Smooth muscle cell (in vitro differentiated cells): ENCODE measurements at regions not wholly inside any gene's neighbourhood (a gene's known extent, or its start where the extent isn't known, plus 50 kb on each side); places are given as distances from the start of the nearest gene placed in this dataset.
"Not testable (repeated sequence)": the region's sequence is repeated elsewhere in the genome, so short reads cannot be mapped to it uniquely, and the experiment has no call there.

Source experiments
- DNase-seq: peaks from one replicate; lab custom pipeline; 2025; ENCODE audit not compliant: unreplicated experiment; lab: John Stamatoyannopoulos, UW
- H2AFZ ChIP-seq: fragments of 200-600 bp; sonication (generic); 2 replicates; pipeline ENCODE4 v1.6.0; 2016; ENCODE audit warnings: antibody characterized with exemption, low read depth, mild to moderate bottlenecking
- H3F3A ChIP-seq: fragments of 200-600 bp; sonication (generic); 2 replicates; pipeline ENCODE4 v1.6.0; 2017; ENCODE audit warnings: antibody characterized with exemption, low read depth
- H3K27ac ChIP-seq: fragments of 200-600 bp; sonication (generic); 2 replicates; pipeline ENCODE4 v1.5.1; 2016; ENCODE audit warnings: low read depth, mild to moderate bottlenecking
- H3K27me3 ChIP-seq: fragments of 200-600 bp; sonication (generic); 2 replicates; pipeline ENCODE4 v1.6.1; 2016; ENCODE audit warnings: low read depth, mild to moderate bottlenecking
- H3K36me3 ChIP-seq: fragments of 200-600 bp; sonication (generic); 2 replicates; pipeline ENCODE4 v1.5.1; 2016; ENCODE audit warnings: low read depth
- H3K4me1 ChIP-seq: fragments of 200-600 bp; sonication (generic); 2 replicates; pipeline ENCODE4 v1.5.1; 2016; ENCODE audit warnings: low read depth
- H3K4me2 ChIP-seq: fragments of 200-600 bp; sonication (generic); 2 replicates; pipeline ENCODE4 v1.6.0; 2016; ENCODE audit warnings: mild to moderate bottlenecking
- H3K4me3 ChIP-seq: fragments of 200-600 bp; sonication (generic); 2 replicates; pipeline ENCODE4 v1.5.1; 2016; ENCODE audit warnings: mild to moderate bottlenecking
- H3K79me2 ChIP-seq: fragments of 200-600 bp; sonication (generic); 2 replicates; pipeline ENCODE4 v1.6.0; 2016; ENCODE audit warnings: low read depth, mild to moderate bottlenecking
- H3K9ac ChIP-seq: fragments of 200-600 bp; sonication (generic); 2 replicates; pipeline ENCODE4 v1.6.0; 2016; ENCODE audit warnings: low read depth
- H3K9me3 ChIP-seq: fragments of 200-600 bp; sonication (generic); replicated peaks from 2 replicates; pipeline ENCODE4 v1.5.1; 2016; ENCODE audit warnings: low read depth
- H4K20me1 ChIP-seq: fragments of 200-600 bp; sonication (generic); 2 replicates; pipeline ENCODE4 v1.6.0; 2016; ENCODE audit warnings: low read depth
- WGBS: methylation state at CpG from one replicate; pipeline ENCODE4 v1.1.7; 2016; ENCODE audit warnings: low lambda C conversion rate; 5-methylcytosine and 5-hydroxymethylcytosine counted together
- TF ChIP-seq, protein P1 (sequence below): fragments of 200-600 bp; sonication (generic); IDR thresholded peaks from 2 replicates; pipeline ENCODE4 v1.5.1; 2017; ENCODE audit warnings: borderline replicate concordance, mild to moderate bottlenecking, antibody characterized with exemption; ENCODE audit not compliant: insufficient read depth, poor library complexity, severe bottlenecking

DNA sequence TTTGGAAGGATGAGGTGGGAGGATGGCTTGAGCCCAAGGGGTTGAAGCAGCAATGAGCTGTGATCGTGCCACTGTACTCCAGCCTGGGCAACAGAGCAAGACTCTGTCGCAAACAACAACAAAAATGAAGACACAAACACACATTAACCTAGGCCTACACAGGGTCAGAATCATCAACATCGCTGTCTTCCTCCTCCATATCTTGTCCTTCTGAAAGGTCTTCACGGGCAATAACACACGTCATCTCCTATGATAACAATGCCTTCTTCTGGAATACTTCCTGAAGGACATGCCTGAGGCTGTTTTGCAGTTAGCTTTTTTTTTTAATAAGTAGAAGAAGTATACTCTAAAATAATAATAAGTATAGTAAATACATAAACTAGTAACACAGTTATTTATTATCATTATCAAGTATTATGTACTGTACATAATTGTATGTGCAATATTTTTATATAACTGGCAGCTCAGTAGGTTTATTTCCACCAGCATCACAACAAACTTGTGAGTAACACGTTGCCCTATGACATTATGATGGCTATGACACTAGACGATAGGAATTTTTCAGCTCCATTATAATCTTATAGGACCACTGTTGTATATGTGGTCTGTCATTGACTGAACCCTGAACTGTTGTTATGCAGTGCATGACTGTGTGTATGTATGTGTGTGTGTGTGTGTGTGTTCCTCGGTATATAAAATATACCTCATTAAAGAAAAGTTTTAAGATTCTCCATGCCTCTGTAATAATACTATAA is 69.2 kb upstream of the MAML3 start:
- DNase-seq: no peak
- no peak overlapping the region for H2AFZ ChIP-seq
- 84% methylated on average over 8 of the region's 8 CpGs for WGBS
- no peaks in the 10 kb centered on the region for H3K79me2 ChIP-seq
- H4K20me1 ChIP-seq: no peaks in the 10 kb centered on the region
- H3K4me2 ChIP-seq: no peak overlapping the region
- TF ChIP-seq, protein P1, sequence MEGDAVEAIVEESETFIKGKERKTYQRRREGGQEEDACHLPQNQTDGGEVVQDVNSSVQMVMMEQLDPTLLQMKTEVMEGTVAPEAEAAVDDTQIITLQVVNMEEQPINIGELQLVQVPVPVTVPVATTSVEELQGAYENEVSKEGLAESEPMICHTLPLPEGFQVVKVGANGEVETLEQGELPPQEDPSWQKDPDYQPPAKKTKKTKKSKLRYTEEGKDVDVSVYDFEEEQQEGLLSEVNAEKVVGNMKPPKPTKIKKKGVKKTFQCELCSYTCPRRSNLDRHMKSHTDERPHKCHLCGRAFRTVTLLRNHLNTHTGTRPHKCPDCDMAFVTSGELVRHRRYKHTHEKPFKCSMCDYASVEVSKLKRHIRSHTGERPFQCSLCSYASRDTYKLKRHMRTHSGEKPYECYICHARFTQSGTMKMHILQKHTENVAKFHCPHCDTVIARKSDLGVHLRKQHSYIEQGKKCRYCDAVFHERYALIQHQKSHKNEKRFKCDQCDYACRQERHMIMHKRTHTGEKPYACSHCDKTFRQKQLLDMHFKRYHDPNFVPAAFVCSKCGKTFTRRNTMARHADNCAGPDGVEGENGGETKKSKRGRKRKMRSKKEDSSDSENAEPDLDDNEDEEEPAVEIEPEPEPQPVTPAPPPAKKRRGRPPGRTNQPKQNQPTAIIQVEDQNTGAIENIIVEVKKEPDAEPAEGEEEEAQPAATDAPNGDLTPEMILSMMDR: no peak
- H3F3A ChIP-seq: no peaks in the 10 kb centered on the region
- no peak overlapping the region for H3K27ac ChIP-seq
- no peaks in the 10 kb centered on the region for H3K27me3 ChIP-seq
- peaks cover 15% of the 10 kb centered on the region for H3K4me1 ChIP-seq
- H3K4me3 ChIP-seq: no peak overlapping the region
- H3K9me3 ChIP-seq: no peaks in the 10 kb centered on the region
- no peak overlapping the region for H3K9ac ChIP-seq
- H3K36me3 ChIP-seq: no peaks in the 10 kb centered on the region

DNA sequence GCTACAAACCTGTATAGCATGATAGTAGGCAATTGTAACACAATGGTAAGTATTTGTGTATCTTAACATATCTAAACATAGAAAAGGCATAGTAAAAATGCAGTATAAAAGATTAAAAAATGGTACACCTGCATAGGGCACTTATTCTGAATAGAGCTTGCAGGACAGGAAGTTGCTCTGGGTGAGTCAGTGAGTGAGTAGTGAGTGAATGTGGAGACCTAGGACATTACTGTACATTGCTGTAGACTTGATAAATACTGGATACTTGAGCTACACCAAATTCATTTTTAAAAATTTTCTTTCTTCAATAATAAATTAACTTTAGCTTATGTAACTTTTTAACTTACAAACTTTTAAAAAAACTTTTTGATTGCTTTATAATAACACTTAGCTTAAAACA is 68.2 kb upstream of the MAML3 start:
- Histone ChIP-seq H3K9ac (no peak overlapping the region), H2AFZ (no peak overlapping the region), H3K27me3 (no peaks in the 10 kb centered on the region), H3K9me3 (no peaks in the 10 kb centered on the region), H3K4me1 (peaks cover 15% of the 10 kb centered on the region), H3K36me3 (no peaks in the 10 kb centered on the region), H3K79me2 (no peaks in the 10 kb centered on the region), H4K20me1 (no peaks in the 10 kb centered on the region), H3K4me2 (no peak overlapping the region), H3F3A (no peaks in the 10 kb centered on the region), H3K4me3 (no peak overlapping the region), H3K27ac (no peak overlapping the region)
- TF ChIP-seq, protein P1: no peak
- DNase-seq: no peak

DNA sequence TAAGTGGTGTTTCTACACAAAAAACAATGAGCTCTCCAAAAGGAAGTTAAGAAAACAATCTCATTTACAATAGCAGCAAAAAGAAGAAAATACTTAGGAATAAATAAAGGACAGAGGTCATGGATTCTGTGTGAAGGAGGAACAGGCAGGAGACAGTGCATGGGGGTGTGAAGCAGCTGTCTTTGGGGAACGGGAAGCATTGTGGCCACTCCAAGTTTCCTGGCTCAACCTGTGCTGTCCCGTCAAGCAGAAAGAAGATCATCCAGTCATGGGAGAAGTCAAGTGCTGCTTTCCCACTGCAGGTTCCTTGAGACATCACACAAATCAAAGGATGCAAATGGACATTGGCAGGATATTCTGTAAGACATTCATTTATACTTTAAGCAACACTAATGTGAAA is 66.1 kb upstream of the MAML3 start:
- no peak overlapping the region for H2AFZ ChIP-seq
- TF ChIP-seq, protein P1: no peak
- no peaks in the 10 kb centered on the region for H3F3A ChIP-seq
- H3K9ac ChIP-seq: no peak overlapping the region
- H3K79me2 ChIP-seq: no peaks in the 10 kb centered on the region
- peaks cover 15% of the 10 kb centered on the region for H3K4me1 ChIP-seq
- H4K20me1 ChIP-seq: no peaks in the 10 kb centered on the region
- H3K4me2 ChIP-seq: no peak overlapping the region
- H3K27ac ChIP-seq: no peak overlapping the region
- H3K4me3 ChIP-seq: no peak overlapping the region
- no peaks in the 10 kb centered on the region for H3K27me3 ChIP-seq
- H3K9me3 ChIP-seq: no peaks in the 10 kb centered on the region
- DNase-seq: no peak
- WGBS: 83% methylated on average over 2 of the region's 2 CpGs
- H3K36me3 ChIP-seq: no peaks in the 10 kb centered on the region

DNA sequence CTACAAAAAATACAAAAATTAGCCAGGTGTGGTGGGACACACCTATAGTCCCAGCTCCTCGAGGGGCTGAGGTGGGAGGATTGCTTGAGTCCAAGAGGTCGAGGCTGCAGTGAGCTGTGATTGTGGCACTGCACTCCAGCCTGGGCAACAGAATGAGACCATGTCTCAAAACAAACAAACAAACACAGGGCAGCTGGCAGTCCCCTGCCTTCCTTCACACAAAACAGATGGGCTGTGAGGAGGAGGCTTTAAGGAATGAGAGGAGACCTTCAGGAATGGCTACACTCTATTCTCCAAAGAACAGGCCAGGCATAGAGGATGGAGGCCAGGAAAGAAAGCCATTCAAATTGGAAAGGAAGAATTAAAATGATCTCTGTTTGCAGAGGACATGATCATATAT is 65.6 kb upstream of the MAML3 start:
- no peaks in the 10 kb centered on the region for H3K27me3 ChIP-seq
- no peaks in the 10 kb centered on the region for H3F3A ChIP-seq
- peaks cover 15% of the 10 kb centered on the region for H3K4me1 ChIP-seq
- no peak overlapping the region for H3K9ac ChIP-seq
- H3K36me3 ChIP-seq: no peaks in the 10 kb centered on the region
- no peak overlapping the region for H3K4me3 ChIP-seq
- no peak overlapping the region for H3K27ac ChIP-seq
- H2AFZ ChIP-seq: peak overlapping the region; percentile 30
- DNase-seq: no peak
- H4K20me1 ChIP-seq: no peaks in the 10 kb centered on the region
- H3K79me2 ChIP-seq: no peaks in the 10 kb centered on the region
- no peaks in the 10 kb centered on the region for H3K9me3 ChIP-seq
- TF ChIP-seq, protein P1: no peak
- H3K4me2 ChIP-seq: no peak overlapping the region
- WGBS: 65% methylated on average over 2 of the region's 2 CpGs

DNA sequence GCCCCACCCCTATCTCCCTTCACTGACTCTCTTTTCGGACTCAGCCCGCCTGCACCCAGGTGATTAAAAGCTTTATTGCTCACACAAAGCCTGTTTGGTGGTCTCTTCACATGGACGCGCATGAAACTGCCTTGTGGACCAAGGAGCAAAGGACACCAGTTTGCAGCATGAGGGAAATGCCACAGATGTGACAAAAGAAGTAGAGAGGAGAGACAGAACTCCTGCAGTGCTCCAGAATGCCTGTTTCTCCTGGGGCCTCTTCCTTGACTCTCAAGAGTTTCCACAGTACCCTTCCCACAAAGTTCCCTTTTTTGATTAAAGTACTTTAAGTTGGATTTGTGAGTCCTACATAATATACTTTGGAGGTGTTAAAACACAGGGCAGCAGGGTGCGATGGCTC is 65.1 kb upstream of the MAML3 start:
- H3K36me3 ChIP-seq, H3K9me3 ChIP-seq, H3K79me2 ChIP-seq, H3K4me3 ChIP-seq, H3K27me3 ChIP-seq, H3K9ac ChIP-seq, H3F3A ChIP-seq, H3K4me2 ChIP-seq, H4K20me1 ChIP-seq, DNase-seq, H3K27ac ChIP-seq: not testable (repeated sequence)
- peaks cover 15% of the 10 kb centered on the region for H3K4me1 ChIP-seq
- WGBS: 75% methylated on average over 5 of the region's 5 CpGs
- peak overlapping the region; percentile 30 for H2AFZ ChIP-seq
